ENCODE measurements at regions not wholly inside any gene's neighbourhood (a gene's known extent, or its start where the extent isn't known, plus 50 kb on each side); places are given as distances from the start of the nearest gene placed in this dataset.
"Not testable (repeated sequence)": the region's sequence is repeated elsewhere in the genome, so short reads cannot be mapped to it uniquely, and the experiment has no call there.

GRCh38 chr16:48997081-48997615 is 284.5 kb downstream of the CBLN1 start:
- DNase-seq = no peak

- no peak for DNase-seq
Observed at GRCh38 chr16:48978501-48978900, 303.1 kb downstream of the CBLN1 start.

GRCh38 chr16:48972236-48972635 is 309.4 kb downstream of the CBLN1 start:
- DNase-seq = no peak

- peak; percentile 84 for DNase-seq
Observed at GRCh38 chr16:48971571-48972077, 310.0 kb downstream of the CBLN1 start.

- DNase-seq = no peak
Observed at GRCh38 chr16:48970216-48970615, 311.4 kb downstream of the CBLN1 start.

- DNase-seq = no peak
Observed at GRCh38 chr16:48969611-48970010, 312.0 kb downstream of the CBLN1 start.

- DNase-seq = no peak
Observed at GRCh38 chr16:48965386-48965785, 316.3 kb downstream of the CBLN1 start.

GRCh38 chr16:48963901-48964615 is 317.6 kb downstream of the CBLN1 start:
- no peak for DNase-seq

- no peak for DNase-seq
Observed at GRCh38 chr16:48963306-48963705, 318.3 kb downstream of the CBLN1 start.

- no peak for DNase-seq
Observed at GRCh38 chr16:48961546-48961945, 320.1 kb downstream of the CBLN1 start.

- no peak for DNase-seq
Observed at GRCh38 chr16:48960830-48961229, 320.8 kb downstream of the CBLN1 start.

- no peak for DNase-seq
Observed at GRCh38 chr16:48959747-48960146, 321.9 kb downstream of the CBLN1 start.

GRCh38 chr16:48959204-48959603 is 322.4 kb downstream of the CBLN1 start:
- no peak for DNase-seq

- DNase-seq = no peak
Observed at GRCh38 chr16:48958681-48959080, 323.0 kb downstream of the CBLN1 start.

- no peak for DNase-seq
Observed at GRCh38 chr16:48956620-48957019, 325.0 kb downstream of the CBLN1 start.

- DNase-seq = no peak
Observed at GRCh38 chr16:48955837-48956236, 325.8 kb downstream of the CBLN1 start.

GRCh38 chr16:48951621-48952125 is 330.0 kb downstream of the CBLN1 start:
- DNase-seq = not testable (repeated sequence)

GRCh38 chr16:48950184-48950583 is 331.5 kb downstream of the CBLN1 start:
- DNase-seq = no peak

GRCh38 chr16:48949636-48950035 is 332.0 kb downstream of the CBLN1 start:
- DNase-seq = no peak

GRCh38 chr16:48948911-48949310 is 332.7 kb downstream of the CBLN1 start:
- DNase-seq = no peak

GRCh38 chr16:48947371-48947713 is 334.3 kb downstream of the CBLN1 start:
- DNase-seq = no peak

- DNase-seq = no peak
Observed at GRCh38 chr16:48946686-48947370, 334.8 kb downstream of the CBLN1 start.

- no peak for DNase-seq
Observed at GRCh38 chr16:48942996-48943395, 333.0 kb upstream of the N4BP1 start.

GRCh38 chr16:48936811-48937210 is 326.8 kb upstream of the N4BP1 start:
- no peak for DNase-seq
